ENCODE measurements at regions not wholly inside any gene's neighbourhood (a gene's known extent, or its start where the extent isn't known, plus 50 kb on each side); places are given as distances from the start of the nearest gene placed in this dataset.

GRCh38 chr2:118197011-118197675, 108.9 kb downstream of the INSIG2 start (continued):
- TF ChIP-seq ARID4B (CRISPR knock-in tag; IDR thresholded peaks at IDR 0.05), result no peak
- TF ChIP-seq, protein P1, sequence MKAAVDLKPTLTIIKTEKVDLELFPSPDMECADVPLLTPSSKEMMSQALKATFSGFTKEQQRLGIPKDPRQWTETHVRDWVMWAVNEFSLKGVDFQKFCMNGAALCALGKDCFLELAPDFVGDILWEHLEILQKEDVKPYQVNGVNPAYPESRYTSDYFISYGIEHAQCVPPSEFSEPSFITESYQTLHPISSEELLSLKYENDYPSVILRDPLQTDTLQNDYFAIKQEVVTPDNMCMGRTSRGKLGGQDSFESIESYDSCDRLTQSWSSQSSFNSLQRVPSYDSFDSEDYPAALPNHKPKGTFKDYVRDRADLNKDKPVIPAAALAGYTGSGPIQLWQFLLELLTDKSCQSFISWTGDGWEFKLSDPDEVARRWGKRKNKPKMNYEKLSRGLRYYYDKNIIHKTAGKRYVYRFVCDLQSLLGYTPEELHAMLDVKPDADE (conservative IDR thresholded peaks at IDR 0.05; ENCODE audit: control insufficient read depth, low read depth, low read length), result no peak
- TF ChIP-seq STAT6 (CRISPR knock-in tag; IDR thresholded peaks at IDR 0.05), result no peak
- TF ChIP-seq ESRRB (CRISPR knock-in tag; IDR thresholded peaks at IDR 0.05; ENCODE audit: borderline replicate concordance), result no peak
- no peak for TF ChIP-seq C11orf30 (IDR thresholded peaks at IDR 0.05; ENCODE audit: low read depth)
- no peak for TF ChIP-seq NR1H2 (CRISPR knock-in tag; IDR thresholded peaks at IDR 0.05)
- TF ChIP-seq, protein P2, sequence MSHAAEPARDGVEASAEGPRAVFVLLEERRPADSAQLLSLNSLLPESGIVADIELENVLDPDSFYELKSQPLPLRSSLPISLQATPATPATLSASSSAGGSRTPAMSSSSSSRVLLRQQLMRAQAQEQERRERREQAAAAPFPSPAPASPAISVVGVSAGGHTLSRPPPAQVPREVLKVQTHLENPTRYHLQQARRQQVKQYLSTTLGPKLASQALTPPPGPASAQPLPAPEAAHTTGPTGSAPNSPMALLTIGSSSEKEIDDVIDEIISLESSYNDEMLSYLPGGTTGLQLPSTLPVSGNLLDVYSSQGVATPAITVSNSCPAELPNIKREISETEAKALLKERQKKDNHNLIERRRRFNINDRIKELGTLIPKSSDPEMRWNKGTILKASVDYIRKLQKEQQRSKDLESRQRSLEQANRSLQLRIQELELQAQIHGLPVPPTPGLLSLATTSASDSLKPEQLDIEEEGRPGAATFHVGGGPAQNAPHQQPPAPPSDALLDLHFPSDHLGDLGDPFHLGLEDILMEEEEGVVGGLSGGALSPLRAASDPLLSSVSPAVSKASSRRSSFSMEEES (CRISPR knock-in tag; IDR thresholded peaks at IDR 0.05), result peak; percentile 97
- no peak for TF ChIP-seq POU5F1 (IDR thresholded peaks at IDR 0.05; ENCODE audit: borderline replicate concordance, low read depth, low read length, partially characterized antibody)
- no peak for TF ChIP-seq ZNF57 (CRISPR knock-in tag; IDR thresholded peaks at IDR 0.05)

All from K562 (cell line).